ENCODE measurements at regions not wholly inside any gene's neighbourhood (a gene's known extent, or its start where the extent isn't known, plus 50 kb on each side); places are given as distances from the start of the nearest gene placed in this dataset.

GRCh38 chr19:31668921-31669320, 319.7 kb upstream of the TSHZ3 start:
- DNase-seq = no peak

GRCh38 chr19:31670931-31671330, 321.7 kb upstream of the TSHZ3 start:
- no peak for DNase-seq

DNA sequence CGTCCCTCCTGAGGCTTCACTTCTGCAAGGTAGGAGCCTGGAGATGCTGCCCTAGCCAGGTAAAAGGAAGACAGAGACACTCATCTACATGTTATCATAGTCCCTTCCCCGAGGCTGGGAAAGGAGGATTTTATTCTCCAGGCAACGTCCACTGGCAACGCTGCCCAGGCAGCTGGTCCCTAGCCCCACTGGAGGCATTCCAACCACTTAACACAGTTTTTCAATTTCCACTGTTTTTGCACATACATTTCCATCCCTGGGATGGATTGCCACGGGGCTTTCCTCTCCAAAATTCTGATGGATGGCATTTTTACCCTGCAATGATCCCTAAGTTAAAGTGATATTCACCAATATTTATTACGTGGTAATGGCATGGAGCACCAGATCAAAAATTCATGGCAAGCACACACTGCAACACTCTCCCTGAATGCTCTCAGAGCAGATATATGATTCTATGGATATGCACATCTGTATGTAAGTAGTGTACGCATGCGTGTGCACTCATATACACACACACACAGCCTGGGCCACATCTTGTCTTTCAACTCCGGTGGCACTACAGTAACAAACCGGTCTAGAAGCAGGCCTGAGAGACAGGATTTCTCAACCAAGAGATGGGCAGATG, 322.3 kb upstream of the TSHZ3 start:
- DNase-seq = no peak

GRCh38 chr19:31674503-31675192, 325.4 kb upstream of the TSHZ3 start:
- no peak for DNase-seq

GRCh38 chr19:31675193-31675913, 326.1 kb upstream of the TSHZ3 start:
- no peak for DNase-seq

GRCh38 chr19:31676271-31677004, 327.2 kb upstream of the TSHZ3 start:
- DNase-seq = peak in 1 of 3 experiments; percentile 1

DNA sequence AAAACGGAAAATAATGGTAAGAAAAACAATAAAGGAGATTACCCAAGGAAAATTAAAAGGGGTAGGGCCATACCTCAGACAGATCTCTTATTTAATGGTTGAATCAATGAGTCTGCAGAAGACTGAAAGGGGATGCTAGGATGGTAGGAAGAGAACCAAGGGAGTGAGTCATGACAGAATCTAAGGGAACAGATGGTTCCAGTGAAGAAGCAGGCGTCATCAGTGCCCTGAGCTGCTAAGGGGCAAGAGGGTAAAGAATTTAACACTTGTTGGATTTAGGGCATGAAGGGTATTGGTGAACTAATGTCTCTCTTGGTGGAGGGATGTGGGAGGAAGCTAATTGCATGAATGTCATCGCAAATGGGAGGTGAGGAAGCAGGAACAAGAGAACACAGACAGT, 329.2 kb upstream of the TSHZ3 start:
- no peak for DNase-seq

- DNase-seq = no peak
Observed at GRCh38 chr19:31681121-31681520, 331.9 kb upstream of the TSHZ3 start.

DNA sequence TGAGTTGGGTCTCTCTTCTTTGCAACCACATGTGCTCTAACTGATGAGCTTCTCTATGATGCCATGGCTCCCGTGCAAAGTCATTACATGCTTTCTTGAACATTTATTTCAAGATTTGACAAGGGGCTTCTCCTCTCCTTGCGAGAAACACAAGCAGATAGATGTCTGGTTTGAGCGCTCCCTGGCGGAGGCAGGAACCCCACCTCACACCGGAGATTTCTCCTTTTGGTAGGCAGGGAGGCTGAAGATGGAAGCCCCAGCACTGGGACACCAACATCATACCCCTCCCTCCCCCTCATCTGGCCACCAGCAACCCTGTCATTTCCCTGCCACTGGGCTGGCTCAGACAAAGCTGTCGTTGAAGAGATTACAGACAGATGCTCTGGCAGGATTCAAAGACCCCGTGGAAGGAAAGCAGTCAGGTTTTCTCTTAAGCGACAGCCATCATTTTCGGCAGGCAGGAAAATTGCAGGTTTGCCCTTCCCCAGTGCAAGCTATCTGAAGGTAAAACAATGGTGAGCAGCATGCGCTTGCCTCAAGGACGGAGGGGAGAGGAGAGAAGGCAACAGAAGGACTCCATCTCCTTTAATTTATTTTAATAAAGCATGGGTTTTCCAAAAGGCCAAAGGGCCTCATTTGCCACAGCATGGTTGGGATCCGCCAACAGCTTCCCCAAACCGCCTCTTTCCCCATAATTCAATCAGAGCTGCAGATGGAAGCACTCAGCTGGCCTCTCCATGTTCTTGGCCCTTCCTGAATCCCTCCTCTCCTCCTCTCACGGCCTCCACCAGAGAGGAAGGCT, 344.1 kb upstream of the TSHZ3 start:
- no peak for DNase-seq

GRCh38 chr19:31693933-31694269, 344.7 kb upstream of the TSHZ3 start:
- no peak for DNase-seq

GRCh38 chr19:31694761-31695160, 345.5 kb upstream of the TSHZ3 start:
- no peak for DNase-seq

- DNase-seq = no peak
Observed at GRCh38 chr19:31699421-31699820, 350.2 kb upstream of the TSHZ3 start.

GRCh38 chr19:31701146-31701545, 351.9 kb upstream of the TSHZ3 start:
- DNase-seq = no peak

DNA sequence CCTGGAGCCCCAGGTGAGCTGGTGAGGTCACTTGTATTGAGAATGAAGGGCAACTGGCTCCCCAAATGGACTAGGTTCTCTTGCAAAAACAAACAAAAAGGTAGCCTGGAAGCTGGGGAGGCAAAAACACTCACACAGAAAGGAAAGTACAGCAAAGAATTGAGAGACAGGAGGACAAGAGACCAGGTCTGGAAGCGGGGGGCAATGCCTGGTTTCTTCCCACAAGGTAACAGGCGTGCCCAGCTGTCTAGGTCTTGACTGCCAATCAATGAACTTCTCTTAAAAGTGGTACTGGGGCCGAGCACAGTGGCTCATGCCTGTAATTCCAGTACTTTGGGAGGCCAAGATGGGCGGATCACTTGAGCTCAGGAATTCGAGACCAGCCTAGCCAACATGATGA, 356.4 kb upstream of the TSHZ3 start:
- DNase-seq = no peak

DNA sequence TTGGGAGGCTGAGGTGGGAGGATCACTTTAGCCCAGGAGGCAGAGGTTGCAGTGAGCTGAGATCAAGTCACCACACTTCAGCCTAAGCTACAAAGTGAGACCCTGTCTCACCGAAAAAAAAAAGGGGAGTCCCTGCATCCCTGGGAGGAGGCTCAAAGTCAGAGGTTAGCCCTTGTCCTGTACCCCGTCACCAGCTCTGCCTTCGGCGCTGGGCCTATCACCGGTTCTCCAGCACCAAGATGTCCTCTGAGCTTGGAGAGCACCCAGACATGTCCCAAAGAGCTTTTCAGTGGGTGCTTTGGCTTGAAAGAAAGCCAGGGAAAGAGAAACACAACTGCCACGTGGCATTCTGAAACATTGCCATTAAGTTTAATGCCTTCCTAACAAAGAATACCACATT, 356.9 kb upstream of the TSHZ3 start:
- DNase-seq = no peak

DNA sequence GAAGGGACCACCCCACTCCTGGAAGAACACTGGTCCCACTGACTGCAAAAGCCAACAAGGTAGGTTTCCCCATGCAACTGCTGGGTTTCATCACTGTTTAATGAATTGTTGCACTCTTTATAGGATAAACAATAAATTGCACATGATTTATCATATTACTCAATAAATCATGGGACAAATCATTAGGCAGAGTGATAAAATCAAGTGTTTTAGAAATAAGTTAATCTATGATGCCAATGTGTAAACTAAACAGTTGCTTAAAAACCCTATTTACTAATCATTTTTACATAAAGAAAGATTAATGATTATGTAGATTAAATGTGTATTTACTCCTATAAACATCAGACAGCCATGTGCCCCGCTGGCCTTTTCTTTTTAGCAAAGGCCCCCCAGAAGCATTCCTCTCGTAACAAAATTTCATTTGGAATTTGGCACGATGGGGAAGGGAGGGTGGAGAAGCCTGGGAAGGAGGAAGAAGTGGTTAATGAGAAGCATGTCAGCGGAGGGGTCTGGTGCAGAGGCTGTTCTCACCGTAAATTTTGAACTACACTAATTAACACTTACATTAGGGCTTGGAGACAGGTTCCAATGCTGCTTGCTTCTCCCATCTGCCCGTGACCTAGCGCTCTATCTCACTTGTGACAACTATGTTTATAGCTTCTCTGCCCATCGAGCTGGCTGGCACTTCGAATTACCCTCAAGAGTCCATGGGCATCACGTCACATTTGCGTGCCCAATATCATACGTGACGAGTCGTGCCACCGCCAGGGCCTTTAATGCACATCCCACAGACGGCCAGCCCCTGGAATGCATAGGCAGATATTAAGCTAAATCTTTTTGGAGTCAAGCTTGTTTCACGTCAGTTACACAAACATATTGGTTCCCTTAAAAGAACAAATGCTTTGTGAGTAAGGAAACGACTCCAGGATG, 357.7 kb upstream of the TSHZ3 start:
- no peak for DNase-seq

DNA sequence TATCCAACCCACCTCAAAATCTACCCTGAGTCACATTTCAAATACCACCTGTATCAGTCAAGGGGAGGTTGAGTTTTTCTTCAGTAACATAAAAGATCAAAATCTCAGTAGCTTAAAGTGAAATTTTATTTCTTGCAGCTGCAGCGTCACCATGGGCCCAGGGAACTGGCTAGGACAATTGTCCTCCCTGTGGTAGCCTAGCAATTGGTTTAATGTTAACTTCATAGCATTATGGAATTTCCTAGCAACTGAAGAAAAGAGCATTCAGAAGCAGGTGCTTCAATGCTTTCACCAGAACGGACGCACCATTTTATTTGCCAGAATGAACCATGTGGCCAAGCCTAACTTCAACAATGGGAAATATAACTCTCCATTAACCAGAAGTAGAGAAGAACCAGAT, 359.3 kb upstream of the TSHZ3 start:
- no peak for DNase-seq

DNA sequence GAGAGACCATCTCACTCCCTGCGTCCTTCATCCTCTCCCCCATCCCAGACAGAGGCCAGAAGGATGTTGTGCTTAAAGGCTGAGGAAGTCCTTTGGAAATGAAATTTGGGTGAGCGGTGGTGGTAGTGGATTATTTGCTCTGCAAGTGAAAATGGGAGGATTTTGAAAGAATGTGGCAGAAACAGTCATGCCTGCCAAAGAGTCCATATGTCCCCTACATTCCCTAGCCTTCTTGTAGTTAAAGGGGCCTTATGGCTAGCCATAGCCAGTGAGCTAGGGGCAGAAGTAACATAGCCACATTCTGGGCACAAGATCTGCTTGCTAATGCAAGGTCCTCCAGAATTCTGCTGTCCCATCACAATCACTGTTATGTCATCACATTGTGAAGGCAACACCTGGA, 360.2 kb upstream of the TSHZ3 start:
- no peak for DNase-seq

DNA sequence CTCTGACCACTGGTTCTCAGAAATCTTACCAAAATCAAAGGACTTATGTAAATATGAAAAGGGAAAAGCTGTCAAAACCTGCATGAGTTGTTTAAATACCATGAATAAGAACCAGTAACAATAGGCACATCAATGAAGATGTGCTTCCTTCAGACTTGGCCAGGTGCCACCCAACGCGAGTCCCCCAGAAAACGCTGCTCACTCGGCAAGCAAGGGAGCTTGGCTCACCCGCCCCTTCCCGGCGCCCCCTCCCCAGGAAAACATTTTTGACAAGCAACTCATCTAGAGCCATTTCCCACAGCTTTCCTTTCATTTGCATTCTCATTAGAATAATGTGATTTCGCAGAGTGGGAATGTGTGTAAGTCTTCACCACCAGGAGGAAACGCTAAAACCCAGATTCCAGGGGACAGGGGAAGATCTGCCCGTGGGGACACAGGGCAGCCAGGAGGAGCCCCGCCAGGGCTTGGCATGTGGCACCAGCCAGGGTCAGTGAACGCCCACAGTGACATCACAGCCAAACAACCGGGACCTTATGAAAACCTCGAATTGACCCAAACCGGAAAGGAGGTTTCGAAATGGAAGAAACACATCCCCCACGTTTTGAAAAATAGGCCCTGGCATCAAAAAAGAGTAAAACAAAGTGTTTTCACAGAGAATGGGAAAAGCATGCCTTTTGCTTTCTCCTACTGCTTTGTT, 366.2 kb upstream of the TSHZ3 start:
- no peak for DNase-seq

GRCh38 chr19:31716826-31717225, 367.6 kb upstream of the TSHZ3 start:
- DNase-seq = no peak

All from NCI-H1417 (cell line).